ENCODE measurements at regions not wholly inside any gene's neighbourhood (a gene's known extent, or its start where the extent isn't known, plus 50 kb on each side); places are given as distances from the start of the nearest gene placed in this dataset.

GRCh38 chr3:13240928-13241618 is 167.8 kb upstream of the IQSEC1 start:
- H3K27me3 ChIP-seq (ENCODE audit: control insufficient read depth, insufficient read depth, low read length) = peaks cover 8% of the 10 kb centered on the region; the same call in 1 of the 2 replicates
- no peak overlapping the region for H3K27ac ChIP-seq (ENCODE audit: insufficient read depth, low read length)
- H2BK5ac ChIP-seq (ENCODE audit: low read depth, low read length, poor library complexity, severe bottlenecking) = no peak overlapping the region
- DNase-seq (no peak), ATAC-seq (ENCODE audit: low read depth) (no peak)
- no peak overlapping the region for H4K5ac ChIP-seq (ENCODE audit: low read depth, low read length)
- H3K23ac ChIP-seq (ENCODE audit: low read depth, low read length) = no peak overlapping the region
- no peak overlapping the region for H3K4me2 ChIP-seq (ENCODE audit: low read depth, low read length)
- intact Hi-C loops (cut with micrococcal nuclease) = no loop called here
- in situ Hi-C loops (cut with MboI; ENCODE audit: low sequenced_read_pairs) = no loop called here
- no peak overlapping the region for H2AK9ac ChIP-seq (replicated peaks; ENCODE audit: low read depth, low read length, poor library complexity)
- WGBS, 2 experiments (ENCODE audit: extremely low coverage in 2 of 2, insufficient read length in 1 of 2) = 61% methylated on average over 5 of the region's 17 CpGs; no CpG with 5 or more reads in 1 of the 2 experiments
- no peaks in the 10 kb centered on the region for H3K4me1 ChIP-seq (ENCODE audit: control insufficient read depth, insufficient read depth, low read length)
- ChIA-PET CTCF (no interaction called here), POLR2A (ENCODE audit: unreplicated experiment) (no interaction called here)
- BruUV-seq (replicated peaks) = no TSS peak
- no peak overlapping the region for H2AK5ac ChIP-seq (ENCODE audit: low read depth, low read length)
- no peaks in the 10 kb centered on the region for H4K20me1 ChIP-seq (ENCODE audit: insufficient read depth, low read length)
- no peak overlapping the region for H4K8ac ChIP-seq (ENCODE audit: low read depth in 2 of 2, low read length in 2 of 2)
- no peaks in the 10 kb centered on the region for H3K79me1 ChIP-seq (ENCODE audit: low read depth in 1 of 2, low read length in 2 of 2)
- no peaks in the 10 kb centered on the region for H3K36me3 ChIP-seq (ENCODE audit: control insufficient read depth, insufficient read depth, low read length)
- H3K4ac ChIP-seq (ENCODE audit: low read depth, low read length) = no peak overlapping the region
- TF ChIP-seq BHLHE40 (IDR thresholded peaks at IDR 0.05; ENCODE audit: low read depth, low read length) (no peak), FOS (IDR thresholded peaks at IDR 0.05; ENCODE audit: low read depth, low read length) (no peak), MXI1 (IDR thresholded peaks at IDR 0.05; ENCODE audit: borderline replicate concordance, low read depth, low read length) (no peak), RCOR1 (IDR thresholded peaks at IDR 0.05; ENCODE audit: insufficient replicate concordance, low read length) (no peak), NFE2L2 (IDR thresholded peaks at IDR 0.05; ENCODE audit: low read depth, low read length) (no peak), MAFK (IDR thresholded peaks at IDR 0.05; ENCODE audit: low read depth, low read length) (no peak), CTCF (conservative IDR thresholded peaks at IDR 0.05; ENCODE audit: low read depth, low read length) (no peak), MAZ (IDR thresholded peaks at IDR 0.05; ENCODE audit: borderline replicate concordance, low read depth, low read length) (no peak), RFX5 (IDR thresholded peaks at IDR 0.05; ENCODE audit: low read depth, low read length) (no peak), POLR2A (IDR thresholded peaks at IDR 0.05; ENCODE audit: low read depth, low read length) (no peak), RAD21 (IDR thresholded peaks at IDR 0.05; ENCODE audit: low read length) (no peak), CEBPB (IDR thresholded peaks at IDR 0.05; ENCODE audit: low read depth, low read length) (no peak), SMC3 (IDR thresholded peaks at IDR 0.05; ENCODE audit: low read depth, low read length) (no peak), CHD1 (IDR thresholded peaks at IDR 0.05; ENCODE audit: low read depth, low read length) (no peak)
- TF ChIP-seq, protein P1, sequence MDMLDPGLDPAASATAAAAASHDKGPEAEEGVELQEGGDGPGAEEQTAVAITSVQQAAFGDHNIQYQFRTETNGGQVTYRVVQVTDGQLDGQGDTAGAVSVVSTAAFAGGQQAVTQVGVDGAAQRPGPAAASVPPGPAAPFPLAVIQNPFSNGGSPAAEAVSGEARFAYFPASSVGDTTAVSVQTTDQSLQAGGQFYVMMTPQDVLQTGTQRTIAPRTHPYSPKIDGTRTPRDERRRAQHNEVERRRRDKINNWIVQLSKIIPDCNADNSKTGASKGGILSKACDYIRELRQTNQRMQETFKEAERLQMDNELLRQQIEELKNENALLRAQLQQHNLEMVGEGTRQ (IDR thresholded peaks at IDR 0.05; ENCODE audit: low read depth, low read length) = no peak
- TF ChIP-seq, protein P2, sequence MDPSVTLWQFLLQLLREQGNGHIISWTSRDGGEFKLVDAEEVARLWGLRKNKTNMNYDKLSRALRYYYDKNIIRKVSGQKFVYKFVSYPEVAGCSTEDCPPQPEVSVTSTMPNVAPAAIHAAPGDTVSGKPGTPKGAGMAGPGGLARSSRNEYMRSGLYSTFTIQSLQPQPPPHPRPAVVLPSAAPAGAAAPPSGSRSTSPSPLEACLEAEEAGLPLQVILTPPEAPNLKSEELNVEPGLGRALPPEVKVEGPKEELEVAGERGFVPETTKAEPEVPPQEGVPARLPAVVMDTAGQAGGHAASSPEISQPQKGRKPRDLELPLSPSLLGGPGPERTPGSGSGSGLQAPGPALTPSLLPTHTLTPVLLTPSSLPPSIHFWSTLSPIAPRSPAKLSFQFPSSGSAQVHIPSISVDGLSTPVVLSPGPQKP (IDR thresholded peaks at IDR 0.05; ENCODE audit: borderline replicate concordance, low read depth, low read length) = no peak
- no peaks in the 10 kb centered on the region for H3K9me1 ChIP-seq (ENCODE audit: insufficient read depth, low read length)
- H3K14ac ChIP-seq (replicated peaks; ENCODE audit: low read depth, low read length) = no peak overlapping the region
- H3K18ac ChIP-seq (ENCODE audit: low read depth, low read length) = no peak overlapping the region
- no peak overlapping the region for H3K9ac ChIP-seq (ENCODE audit: low read depth, low read length)
- H2BK120ac ChIP-seq (ENCODE audit: low read depth, low read length) = no peak overlapping the region
- H2BK20ac ChIP-seq (ENCODE audit: low read depth, low read length) = no peak overlapping the region
- no peak overlapping the region for H2AFZ ChIP-seq (replicated peaks; ENCODE audit: low read length, poor library complexity)
- no peak overlapping the region for H3K4me3 ChIP-seq (ENCODE audit: insufficient read depth, low read depth, low read length)
- no peak overlapping the region for H4K91ac ChIP-seq (ENCODE audit: insufficient read depth, low read depth, low read length)
- dilution Hi-C loops (cut with HindIII; ENCODE audit: low sequenced_read_pairs, unreplicated experiment) = no loop called here
- no peaks in the 10 kb centered on the region for H3K9me3 ChIP-seq (ENCODE audit: control insufficient read depth, insufficient read depth, low read length)
- no peak overlapping the region for H3K56ac ChIP-seq (ENCODE audit: extremely low read depth, insufficient read depth, low read length)
- H2BK15ac ChIP-seq (ENCODE audit: low read depth, low read length) = no peak overlapping the region
